Daoy (cell line): ENCODE measurements at regions not wholly inside any gene's neighbourhood (a gene's known extent, or its start where the extent isn't known, plus 50 kb on each side); places are given as distances from the start of the nearest gene placed in this dataset.

Experiments
- DNase-seq: peaks from one replicate; pipeline ENCODE4 v3.0.0-alpha.2; 2015; ENCODE audit warnings: low read depth

DNA sequence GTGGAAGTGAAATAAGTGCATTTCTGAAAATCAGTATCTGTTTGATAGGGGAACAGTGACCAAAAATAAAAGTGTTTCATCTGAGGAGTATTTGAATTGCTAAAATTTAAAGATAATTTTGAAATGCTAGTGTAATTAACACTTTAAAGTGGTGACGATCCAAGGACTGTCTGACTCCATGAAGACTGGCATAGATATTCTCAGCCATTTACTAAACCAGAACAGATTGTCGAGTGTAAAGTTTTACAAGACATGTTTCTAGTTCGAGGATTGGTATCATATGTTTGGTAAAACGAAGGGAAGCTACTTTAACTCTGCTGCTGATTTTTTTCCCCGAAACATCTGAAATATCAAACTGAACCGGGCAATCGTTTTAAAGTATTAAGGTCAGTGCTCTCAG, 417.9 kb downstream of the EPHA4 start:
- no peak for DNase-seq

DNA sequence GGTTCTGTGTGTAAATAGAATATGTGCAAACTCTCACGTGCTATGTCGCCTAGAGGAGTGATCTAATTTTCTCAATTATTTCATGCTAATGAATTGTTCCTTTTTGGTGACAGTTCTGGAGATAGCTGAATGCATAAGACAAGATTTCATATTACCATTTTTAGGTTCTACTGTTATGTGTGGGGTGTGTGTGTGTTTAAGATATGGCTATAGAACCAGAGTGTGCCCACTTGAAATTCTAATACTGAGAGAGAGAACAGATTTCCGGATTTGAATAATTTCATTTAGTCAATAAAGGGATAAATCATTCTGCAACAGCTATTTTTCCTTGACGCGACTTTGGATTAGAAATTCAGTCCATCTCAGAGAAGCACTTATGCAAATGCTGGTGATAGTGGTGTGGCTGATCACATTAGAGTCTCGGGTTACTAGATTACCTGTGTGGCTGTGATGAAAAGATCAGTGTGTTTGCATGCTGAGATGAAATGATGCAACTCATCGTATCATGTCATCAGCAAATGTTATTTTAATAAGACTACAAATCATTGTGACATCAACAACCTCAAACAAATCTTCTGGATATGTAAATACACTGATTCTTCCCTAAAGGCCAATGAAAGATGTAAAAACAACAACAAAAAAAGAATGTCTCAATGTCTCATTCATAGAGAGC, 415.9 kb downstream of the EPHA4 start:
- DNase-seq, result no peak

DNA sequence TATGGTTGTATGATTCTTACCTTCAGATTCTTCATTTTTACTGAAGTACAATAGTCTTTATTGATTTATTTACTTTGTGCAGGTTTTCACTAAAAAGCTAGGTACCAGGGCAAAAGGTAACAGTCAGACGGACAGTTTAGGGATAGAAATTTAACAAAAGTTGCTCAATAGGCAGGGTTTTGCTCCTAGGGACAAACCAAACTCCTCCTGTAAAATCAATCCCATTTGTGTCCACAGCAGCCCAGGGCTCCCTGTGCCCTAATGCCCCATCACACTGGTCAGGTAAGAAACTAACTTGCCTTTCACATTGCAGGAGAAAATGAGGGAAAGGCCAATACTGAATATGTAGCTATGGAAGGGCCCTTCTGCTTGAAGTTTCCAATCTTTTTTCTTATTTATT, 410.9 kb downstream of the EPHA4 start:
- DNase-seq, result no peak

DNA sequence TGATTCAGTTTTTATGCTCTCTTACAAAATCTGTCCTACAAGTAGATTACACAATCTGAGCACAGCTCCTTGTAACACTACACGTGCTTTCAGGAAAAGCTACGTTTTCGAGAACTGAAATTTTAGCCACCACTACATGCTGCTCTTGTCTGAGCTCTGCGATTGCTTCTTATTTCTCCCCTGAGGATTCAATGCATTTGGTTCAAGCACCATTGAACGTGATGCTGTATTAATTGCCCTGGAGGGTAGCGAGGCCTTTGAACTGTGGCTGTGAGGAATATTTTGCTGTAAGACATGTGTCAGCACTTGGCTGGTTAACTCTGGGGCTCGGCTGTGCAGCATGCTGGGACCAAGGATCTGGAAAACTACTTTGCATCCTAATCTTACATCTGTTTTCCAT, 405.8 kb downstream of the EPHA4 start:
- DNase-seq, result no peak

DNA sequence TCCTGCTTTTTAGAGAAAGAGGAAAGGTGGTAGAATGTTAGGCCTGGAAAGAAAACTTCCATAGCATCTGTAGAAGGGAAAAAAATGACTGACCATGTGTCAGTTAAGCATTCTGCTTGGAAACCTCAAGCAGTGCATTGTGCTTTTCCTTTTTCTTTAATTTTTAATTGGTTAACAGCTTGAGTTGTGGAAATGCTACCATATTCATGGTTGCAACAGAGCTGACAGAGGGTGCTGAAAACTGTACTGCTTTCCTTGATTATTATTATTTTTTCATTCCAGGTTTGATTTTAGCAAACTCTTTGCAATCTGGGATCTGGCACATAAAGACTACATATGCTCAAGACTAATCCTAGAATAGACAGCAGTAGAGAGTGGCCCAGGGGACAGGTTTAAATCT, 404.5 kb downstream of the EPHA4 start:
- no peak for DNase-seq

DNA sequence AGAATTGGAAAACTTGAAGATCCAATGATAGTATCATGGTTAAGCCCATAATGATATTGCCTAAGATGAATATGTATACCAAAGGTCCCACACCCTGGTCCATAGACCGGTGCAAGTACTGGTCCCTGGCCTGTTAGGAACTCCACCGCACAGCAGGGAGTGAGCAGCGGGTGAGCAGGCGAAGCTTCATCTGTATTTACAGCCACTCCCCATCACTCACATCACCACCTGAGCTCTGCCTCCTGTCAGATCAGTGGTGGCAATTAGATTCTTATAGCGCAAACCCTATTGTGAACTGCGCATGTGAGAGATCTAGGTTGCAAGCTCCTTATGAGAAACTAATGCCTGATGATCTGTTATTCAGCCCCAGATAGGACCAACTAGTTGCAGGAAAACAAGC, 402.4 kb downstream of the EPHA4 start:
- DNase-seq, result no peak

DNA sequence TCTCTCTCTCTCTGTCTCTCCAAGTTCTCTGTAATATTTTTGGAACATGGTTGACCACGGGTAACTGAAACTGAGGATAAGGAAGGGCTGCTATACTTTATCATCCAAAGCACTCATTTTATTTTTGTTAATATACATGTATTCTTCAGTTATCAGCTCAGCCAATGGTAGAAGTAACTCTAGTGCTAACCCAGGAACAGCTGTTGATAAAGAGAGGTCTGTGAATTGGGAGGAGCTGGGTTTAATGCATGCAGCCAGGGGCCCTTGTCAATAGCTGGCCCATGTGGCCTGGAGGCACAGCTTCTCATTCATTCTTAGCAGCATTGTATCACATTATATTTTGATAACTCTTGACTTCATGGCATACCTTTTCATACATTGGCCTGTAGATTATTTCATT, 401.6 kb downstream of the EPHA4 start:
- no peak for DNase-seq

DNA sequence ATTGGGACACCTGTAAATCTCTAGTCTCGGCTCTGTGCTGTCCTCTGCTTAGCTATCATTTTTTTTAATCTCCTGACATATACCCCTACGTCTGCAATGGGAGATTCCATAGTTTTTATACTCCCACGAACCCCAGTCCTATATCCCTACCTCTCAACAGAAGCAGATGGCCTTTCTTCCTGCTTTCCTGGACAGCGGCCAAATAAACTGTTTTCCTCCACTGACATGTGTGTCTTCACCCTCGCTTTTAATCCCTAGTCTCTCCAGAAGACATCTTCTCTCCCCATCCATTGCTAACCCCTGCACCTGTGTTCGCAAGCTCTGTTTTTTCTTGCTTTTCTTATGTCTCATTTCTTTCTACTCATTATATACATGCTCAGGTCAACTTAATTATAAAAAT, 395.4 kb downstream of the EPHA4 start:
- DNase-seq, result no peak

DNA sequence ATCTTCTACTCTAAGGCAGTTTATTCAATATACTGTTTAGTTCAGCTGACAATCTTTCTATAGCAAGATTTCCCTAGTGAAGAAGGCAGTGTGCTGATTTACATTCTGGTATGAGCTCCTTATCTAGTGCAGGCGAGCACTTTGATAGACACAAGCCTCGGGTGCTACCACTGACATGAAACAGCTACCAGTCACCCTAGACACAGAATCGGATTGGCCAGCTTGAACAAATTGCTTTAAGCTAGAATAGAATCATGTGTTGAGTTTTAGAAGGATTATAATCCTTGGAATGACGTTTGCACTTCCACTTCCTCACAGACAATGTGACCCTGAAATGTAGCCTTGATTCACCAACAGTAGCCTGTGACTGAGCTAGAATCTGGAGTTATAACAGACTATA, 394.0 kb downstream of the EPHA4 start:
- DNase-seq, result no peak

DNA sequence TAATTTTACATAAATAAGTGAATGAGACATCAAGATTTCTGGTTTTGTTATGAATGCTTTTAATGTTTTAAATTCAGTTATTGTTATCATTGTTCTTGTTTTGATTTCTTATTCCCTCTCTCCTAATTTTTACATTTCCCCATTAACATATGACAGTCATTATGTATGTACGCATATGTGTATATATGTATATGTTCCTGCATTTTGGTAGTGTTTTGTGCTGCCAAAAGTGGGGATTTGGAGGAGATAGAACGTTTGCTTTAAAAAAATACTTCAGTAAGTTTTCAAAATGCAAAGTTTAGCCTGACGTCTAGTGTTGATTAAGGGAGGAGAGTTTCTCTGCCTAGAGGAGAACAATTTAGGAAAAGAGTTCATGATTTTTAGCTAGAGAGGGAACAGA, 385.2 kb downstream of the EPHA4 start:
- DNase-seq, result no peak

DNA sequence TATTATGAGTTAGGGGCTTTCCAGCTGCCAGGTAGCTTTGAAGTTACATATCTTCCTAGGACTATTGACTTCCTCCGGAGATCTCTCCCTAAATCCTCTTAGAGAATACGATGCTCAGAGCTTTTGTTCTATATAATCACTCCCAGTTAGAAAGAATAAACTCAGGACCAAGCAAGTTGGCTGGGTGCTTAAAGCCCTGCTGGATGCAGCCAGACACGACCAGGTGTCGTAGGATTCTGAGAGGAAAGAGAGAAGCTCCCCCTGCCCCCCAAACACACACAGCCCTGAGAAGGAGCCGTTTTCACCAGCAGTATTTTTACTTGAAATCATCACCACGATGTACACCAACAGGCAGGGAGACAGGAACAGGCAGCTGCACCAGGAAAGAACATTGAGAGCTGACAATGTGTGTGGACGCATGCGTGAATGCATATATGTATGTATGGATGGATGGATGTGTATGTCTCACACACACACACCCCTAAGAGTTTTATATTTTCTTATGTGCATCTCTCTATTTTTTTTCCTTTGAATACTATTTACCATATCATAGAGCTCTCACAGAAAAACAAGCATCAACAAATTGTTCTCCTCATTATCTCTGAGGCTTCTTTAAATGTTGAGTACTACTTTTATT, 382.6 kb downstream of the EPHA4 start:
- DNase-seq, result no peak

DNA sequence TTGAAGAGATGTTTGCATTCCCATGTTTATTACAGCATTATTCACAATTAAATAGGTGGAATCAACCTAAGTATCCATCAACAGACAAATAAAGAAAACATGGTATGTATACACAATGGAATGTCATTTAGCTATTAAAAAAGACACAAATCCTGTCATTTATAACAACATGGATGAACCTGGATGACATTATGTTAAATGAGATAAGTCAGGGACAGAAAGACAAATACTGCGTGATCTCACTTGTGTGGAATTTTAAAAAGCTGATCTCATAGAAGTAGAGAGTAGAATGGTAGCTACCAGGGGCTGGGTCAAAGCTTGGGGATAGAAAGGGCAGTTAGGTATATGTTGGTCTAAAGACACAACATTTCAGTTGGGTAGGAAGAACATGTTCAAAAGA, 376.3 kb downstream of the EPHA4 start:
- DNase-seq, result no peak

DNA sequence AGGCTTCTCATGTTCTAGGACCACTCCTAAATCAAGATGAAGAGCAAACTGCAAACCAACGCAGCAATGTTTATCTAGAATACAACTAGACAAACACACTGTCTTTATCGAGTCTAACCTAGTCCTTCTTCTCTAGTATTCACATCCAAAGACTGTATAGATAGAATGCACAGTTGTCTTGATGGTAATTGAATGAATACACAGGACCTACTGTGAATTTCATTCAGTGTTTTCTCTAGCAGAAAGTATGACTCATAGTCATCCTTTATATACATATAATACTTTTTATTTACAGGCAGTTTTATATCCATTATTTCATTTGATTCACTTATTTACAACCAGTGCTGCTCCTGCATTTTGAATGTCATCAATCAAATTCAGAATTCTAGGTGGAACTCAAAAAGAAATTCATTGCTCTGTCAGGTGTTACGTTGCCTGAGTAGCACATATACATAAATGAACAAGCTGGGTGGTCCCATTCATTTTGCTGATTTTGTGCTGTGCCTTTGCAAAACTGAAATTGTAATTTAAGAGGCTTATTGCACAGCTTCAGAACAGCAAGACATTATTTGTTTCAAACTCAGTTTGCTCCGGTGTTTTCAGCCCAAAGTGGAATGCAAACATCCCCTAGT, 374.8 kb downstream of the EPHA4 start:
- DNase-seq, result no peak

DNA sequence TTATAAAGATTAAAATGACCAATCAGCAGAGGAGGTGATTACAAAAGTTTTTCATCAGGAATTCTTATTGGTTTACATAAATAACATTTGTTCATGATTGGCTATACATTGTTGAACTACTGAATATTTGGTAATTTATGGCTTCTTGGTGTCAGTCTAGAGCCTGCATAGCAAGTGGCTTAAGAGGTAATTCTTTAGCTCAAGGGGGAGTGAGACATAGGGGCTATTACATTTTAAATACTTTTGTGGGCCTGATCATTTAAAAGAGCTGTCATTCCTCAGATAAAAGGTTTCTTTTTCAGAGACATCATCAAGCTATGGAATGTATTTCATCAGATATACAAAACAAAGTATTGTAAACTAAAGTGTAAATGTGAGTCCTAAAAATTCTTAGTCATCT, 373.8 kb downstream of the EPHA4 start:
- no peak for DNase-seq

DNA sequence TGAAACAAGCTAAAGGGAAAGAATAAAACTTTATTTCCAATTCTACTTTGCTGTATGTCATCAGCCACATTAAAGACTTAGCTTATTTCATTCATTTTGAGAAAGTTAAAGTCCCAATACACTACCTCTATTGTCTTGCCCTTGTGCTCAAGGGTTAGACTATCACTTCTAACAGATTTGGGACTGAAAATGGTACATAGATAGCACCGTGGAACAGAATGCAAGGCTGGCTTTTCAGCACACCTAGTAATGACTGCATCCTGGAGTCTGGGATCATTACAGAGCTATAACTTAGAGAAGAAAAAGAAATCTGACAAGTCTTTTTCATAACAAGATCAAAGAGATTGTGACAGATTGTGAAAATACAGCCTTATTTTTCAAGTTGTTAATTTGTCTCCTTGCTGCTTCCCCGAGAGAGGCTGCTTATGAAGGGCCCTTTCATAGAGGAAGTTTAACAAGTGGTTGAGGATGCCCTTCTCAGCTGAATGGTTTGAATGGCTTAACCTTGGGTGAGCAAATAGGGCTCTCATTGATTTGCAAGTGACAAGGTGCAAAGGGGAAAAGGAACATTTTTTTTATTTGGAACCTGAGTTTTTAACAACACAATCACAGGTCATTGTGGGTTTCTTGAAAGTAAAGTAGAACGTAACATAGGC, 371.8 kb downstream of the EPHA4 start:
- no peak for DNase-seq

DNA sequence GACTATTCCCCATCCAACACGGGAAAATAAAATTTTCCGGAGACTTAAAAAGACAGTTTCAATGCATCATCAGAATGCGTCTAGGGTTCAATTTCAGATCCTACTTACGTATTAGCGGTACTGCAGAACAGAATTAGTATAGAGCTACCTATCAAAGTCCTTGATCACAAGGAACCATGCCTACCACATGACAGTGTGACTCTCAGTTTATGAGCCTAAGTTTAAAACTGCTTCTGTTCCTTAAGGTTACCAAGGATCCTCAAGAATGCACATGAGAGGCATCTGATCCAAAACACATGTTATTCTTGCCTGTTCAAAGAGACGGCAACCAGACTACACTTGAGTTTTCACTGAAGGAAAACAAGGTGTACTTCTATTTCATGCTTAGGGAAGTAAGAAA, 369.7 kb downstream of the EPHA4 start:
- no peak for DNase-seq

DNA sequence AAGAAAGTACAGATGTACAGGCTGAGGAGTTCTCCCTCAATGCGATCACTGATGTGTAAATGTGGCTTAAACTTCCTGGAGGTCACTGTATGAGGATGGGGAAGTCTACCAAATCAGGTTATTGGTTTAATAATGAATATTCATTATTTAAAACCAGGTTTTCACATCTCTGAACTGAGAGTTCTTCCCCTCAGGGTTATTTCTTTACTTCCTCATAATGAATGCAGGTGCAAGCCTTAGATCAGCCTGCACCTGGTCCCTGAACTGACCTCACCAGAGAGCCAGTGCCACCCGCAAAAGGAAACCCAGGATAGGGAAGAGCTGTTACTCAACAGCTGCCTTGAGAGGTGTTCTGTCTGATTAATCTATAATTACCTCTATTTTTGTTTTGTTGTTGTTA, 369.0 kb downstream of the EPHA4 start:
- DNase-seq, result no peak

DNA sequence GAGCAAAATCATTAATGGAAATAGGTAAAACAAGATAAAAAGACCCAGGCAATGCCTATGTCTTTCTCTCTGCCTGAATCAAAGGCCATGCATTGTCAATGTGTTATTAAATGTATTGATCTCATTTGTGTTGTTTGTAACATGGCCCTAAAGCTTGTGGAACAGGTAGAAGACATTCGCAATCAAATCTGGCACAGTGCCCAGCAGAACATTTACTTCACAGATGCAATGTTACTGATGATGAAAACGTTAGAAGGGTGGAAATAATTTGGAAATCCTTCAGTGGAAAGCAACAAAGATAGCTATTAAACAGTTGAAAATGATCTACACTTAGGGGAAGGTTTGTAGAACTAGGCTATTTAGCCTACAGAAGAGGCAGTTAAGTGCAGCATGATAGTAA, 368.2 kb downstream of the EPHA4 start:
- DNase-seq, result no peak

DNA sequence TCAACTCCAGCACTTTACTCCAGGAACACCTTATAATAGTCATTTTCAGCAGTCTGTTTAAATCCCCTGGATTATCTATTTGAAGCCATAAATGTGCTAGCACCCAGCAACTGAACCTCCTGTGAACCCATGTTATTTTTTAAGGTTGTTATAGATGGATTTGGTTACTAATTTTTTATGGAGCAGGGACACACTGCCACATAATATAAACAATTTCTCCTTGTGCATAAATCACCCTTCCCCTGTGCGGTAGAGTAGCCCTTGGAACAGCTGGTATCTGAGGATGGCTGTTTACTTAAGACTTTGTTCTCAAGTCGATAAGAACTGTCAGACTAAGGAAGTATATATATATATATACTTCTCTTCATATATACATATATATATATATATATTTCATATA, 367.4 kb downstream of the EPHA4 start:
- DNase-seq, result no peak

DNA sequence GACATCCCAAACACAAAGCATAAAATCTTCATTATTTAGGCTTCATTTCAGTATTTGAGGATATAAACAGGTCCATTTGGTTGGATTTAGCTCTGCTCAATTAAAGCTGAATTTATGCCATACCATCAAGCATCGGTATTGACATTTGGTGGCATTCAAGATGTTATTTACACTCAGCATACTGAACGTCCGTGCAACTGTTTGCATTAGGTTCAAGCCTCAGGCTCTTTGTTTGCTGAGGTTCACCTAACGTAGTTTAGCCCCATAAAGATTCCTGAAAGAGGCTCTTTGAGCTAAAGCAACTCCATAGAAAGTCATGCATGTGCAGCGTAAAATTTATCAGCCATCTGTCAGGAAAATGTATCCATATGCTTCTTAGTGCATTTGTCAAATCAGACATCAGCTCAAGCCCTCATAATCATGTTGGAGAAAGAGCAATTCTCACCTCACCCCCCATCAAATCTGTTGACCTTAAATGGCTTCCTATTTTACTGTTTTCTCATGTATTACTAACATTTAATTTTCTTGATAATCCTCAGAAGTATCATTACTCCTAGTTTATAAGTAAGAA, 366.9 kb downstream of the EPHA4 start:
- DNase-seq, result no peak

DNA sequence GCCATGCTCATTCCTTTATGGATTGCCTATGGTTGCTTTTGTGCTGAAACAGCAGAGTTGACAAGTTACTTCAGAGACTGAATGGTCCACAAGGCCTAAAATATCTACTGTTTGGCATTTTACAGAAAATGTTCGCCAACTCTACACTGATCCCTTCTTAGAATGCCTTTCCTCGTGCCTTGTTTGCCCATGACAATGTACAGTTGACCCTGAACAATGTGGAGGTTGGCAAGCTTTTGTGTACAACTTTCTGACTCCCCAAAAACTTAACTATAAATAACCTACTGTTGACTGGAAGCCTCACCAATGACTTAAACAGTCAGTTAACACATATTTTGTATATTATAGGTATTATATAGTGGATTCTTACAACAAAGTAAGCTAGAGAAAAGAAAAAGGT, 361.4 kb downstream of the EPHA4 start:
- DNase-seq, result no peak

DNA sequence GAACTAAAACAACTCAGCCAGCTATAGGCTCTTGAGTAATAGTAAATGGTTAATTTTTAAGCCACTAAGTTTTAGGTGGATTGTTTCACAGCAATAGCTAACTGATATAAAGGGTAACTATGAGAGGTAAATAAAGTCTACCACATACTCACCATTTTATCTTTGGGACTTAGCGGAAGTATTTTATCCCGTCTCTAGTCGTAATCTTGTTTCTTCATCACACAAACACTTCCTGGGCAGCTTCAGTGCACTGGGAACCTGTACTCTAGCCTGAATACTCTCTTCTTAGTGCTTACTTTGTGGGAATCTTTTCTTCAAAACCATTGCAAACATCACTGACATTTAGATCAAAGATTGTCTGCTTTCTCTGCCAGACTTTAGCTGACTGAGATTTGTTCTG, 360.5 kb downstream of the EPHA4 start:
- no peak for DNase-seq

DNA sequence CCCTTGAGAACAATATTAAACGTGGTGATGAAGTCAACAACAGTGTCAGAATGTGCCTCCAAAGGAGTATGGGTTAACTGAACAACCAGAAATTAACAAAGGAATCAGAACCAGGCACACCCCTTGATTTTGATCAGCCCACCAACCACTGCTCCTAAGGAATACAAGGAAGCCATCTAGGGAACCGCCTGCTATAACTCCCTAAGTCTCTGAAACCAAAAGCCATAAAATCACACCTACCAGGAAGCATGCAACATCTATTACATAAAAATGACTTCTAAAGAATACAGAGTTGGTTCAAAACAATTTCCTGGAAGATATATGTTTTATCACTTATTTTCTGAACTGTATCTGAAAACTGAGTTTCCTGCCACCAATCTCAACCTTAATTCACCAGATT, 360.0 kb downstream of the EPHA4 start:
- no peak for DNase-seq
